Stimulated activated CD8-positive, alpha-beta memory T cell treated with anti-CD3 and anti-CD28 coated beads, Interleukin-2, amount 100 ng/mL, for 48 hours (primary cell): ENCODE measurements at regions not wholly inside any gene's neighbourhood (a gene's known extent, or its start where the extent isn't known, plus 50 kb on each side); places are given as distances from the start of the nearest gene placed in this dataset.
"Not testable (repeated sequence)": the region's sequence is repeated elsewhere in the genome, so short reads cannot be mapped to it uniquely, and the experiment has no call there.

ENCODE experiments used
- DNase-seq, 2 donors: peaks; one replicate each; pipeline ENCODE4 v3.0.0-alpha.2; 2020; ENCODE audit warnings: low read depth in 2 of 2

DNA sequence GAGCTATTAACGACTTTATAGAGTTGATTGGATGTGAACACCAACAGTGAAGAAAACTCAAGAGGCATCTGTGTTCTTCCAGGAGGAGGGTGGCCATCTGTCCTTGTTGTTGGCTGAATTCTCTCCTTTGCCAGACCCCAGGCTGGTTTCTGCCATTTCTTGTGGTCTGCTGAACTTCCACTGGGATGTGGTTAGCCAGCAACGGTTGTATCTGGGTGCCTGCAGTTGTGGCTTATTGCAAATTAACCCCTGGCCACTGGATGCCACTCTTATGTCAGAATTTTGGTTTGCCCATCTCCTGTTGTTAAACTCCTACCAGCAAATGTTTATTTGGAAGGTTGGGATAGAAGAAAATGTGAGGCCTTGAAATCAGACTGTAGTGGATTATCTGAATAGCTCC is 163.6 kb upstream of the TBC1D5 start:
- DNase-seq, result no peak

- DNase-seq, result no peak
Observed at GRCh38 chr3:17901893-17902292, 159.5 kb upstream of the TBC1D5 start.

DNA sequence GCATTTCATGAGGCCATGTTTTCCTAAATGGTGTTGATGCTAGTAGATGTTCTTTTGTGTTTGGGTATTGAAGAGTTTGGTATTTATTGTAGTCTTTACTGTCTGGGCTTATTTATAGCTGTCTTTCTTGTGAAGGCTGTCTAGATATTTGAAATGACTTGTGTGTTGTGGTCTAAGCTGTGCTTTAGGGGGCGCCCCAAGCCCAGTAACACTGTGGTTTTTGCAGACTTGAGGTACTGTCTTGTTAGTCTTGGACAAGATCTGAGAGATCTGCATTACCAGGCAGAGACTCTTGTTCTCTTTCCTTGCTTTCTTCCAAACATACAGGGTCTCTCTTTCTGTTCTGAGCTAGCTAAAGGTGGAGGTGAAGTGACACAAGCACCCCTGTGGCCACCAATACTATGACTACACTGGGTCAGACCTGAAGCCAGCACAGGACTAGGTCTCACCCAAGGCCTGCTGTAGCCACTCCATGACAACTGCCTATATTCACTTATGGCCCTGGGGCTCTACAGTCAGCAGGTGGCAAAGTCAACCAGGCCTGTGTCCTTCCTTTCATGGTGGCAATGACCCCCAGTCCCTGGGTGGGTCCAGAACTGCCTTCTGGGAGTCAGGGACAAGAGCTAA is 152.1 kb upstream of the TBC1D5 start:
- DNase-seq, result peak in 1 of 2 donors; percentile 14

DNA sequence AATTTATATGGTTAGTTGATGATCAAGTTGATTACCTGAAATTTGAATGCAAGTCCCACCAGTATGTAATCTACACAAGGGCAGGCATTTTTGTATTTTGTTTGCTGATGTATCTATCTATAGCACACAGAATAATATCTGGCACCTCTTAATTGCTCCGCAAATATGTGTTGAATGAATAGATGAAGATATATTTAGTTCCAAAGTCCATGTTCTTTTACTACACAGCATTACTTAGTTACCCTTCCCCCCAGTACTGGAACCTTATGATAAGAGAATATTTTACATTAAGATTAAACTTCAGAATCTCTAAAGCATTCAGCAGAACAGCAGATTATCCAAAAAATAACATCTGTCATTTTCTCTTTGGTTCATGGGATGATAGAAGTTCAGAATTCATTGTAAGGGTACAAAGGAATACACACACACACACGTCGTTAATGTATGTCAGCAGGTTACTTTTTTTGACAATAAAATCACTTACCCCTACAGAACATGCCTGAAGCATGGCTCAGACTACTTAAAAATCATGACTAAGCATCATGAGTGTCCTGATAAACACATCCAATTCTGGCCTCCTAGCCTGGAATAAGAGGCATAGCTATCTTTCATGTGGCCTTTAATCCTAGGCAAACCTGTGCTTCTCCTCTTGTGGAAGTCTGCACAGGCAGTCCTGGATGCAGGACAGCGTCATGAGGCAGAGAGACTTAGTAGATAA is 148.9 kb upstream of the TBC1D5 start:
- DNase-seq, result no peak

DNA sequence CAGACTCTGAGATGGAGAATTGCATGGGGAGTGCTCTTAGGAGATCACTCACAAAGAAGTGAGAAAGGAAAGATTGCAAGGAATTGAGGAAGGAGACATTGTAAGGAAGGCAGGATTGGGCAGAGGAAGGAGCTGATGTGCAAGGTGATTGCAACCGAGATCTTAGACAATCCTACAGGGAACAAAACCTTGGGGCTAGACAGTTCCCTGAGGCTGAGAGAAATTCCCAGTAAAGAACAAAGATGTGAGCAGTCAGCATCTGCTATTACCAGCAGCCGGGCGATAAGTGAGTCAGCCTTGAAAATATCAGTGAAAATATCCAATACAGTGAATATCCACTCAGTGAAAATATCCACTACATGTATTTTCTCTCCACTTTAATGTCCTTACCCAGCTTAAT is 143.6 kb upstream of the TBC1D5 start:
- no peak for DNase-seq

DNA sequence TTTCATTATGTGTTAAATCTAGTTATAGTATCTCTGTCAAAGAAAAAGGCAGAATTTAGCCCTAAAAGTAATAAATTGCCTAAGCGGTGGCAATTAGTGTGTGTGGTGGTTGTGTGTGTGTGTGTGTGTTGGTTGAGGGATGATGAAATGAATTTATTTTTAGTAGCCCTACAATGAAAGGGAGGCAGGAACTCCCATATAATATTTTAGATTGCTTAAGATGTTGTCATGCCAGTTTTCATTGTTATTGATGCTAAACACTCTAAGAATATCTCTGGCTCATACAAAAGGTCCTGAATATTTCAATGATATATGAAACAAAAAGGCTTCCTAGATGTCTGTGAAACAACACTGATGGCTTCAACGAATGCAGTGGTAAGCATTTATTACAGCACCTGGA is 140.6 kb upstream of the TBC1D5 start:
- DNase-seq, result no peak

GRCh38 chr3:17877299-17877698 is 134.9 kb upstream of the TBC1D5 start:
- no peak for DNase-seq

DNA sequence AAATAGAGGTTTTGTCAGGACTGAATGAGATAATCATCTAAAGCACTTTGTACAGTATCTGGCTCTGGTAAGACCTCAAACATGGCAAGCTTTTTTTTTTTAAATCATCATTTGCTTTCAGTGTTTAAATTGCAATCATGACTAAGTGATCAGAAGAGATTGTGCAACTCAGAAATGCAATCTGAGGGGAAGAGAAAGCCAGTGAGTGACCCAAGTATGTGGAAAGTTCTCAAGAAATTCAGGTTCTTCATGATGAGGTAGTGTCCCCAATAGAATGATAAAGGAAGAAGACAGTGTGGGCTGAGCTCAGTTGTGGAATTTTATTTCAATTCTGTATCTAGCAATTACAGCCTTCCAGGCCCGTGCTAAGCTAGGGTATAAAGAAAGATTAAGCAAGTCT is 132.2 kb upstream of the TBC1D5 start:
- DNase-seq, result no peak

DNA sequence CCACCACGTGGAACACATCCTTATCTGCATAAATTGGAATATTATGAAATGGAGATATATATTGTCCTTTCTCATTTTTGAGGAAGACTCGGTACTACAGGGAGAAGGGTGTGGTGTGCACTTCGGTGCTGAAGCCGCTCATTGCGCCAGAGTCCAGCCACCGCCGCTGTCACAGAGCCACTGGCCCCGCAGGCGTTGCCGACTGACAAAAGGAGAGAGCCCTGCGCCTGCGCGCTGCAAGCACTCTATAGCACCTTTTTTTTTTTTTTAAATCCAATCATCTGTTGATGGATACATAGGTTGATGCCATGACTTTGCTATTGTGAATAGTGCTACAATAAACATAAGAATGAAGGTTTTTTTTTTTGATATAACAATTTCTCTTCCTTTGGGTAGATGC is 130.0 kb upstream of the TBC1D5 start:
- DNase-seq, result no peak

- no peak for DNase-seq
Observed at GRCh38 chr3:17865631-17866030, 123.2 kb upstream of the TBC1D5 start.

- DNase-seq, result no peak
Observed at GRCh38 chr3:17861476-17861875, 119.0 kb upstream of the TBC1D5 start.

DNA sequence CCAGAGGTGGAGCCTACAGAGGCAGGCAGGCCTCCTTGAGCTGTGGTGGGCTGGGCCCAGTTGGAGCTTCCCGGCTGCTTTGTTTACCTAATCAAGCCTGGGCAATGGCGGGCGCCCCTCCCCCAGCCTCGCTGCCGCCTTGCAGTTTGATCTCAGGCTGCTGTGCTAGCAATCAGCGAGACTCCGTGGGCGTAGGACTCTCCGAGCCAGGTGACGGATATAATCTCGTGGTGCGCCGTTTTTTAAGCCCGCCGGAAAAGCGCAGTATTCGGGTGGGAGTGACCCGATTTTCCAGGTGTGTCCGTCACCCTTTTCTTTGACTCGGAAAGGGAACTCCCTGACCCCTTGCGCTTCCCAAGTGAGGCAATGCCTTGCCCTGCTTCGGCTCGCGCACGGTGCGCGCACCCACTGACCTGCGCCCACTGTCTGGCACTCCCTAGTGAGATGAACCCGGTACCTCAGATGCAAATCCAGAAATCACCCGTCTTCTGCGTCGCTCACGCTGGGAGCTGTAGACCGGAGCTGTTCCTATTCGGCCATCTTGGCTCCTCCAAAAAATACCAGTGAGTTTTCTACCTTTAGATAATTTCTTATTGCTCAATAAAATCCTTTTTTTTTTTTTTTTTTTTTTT is 118.5 kb upstream of the TBC1D5 start:
- not testable (repeated sequence) for DNase-seq

- DNase-seq, result no peak
Observed at GRCh38 chr3:17852217-17852616, 109.8 kb upstream of the TBC1D5 start.

DNA sequence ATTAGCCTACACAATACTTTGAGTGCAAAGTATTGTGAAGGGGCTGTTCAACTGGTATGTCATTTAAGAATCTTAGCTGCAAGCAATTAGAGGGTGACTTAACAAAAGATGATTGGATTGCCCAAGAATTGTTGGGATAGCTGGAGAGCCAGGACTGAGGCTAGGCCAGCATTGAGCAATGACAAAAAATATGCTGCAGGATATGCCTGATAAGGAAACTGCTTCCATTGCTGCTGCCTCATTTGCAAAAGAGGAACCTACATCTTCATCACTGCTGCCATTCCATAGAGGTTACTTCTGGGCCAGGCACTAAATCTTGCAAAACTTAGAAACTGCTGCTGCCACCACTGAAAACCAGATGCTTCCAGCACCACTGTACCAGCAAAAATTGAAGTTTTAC is 108.0 kb upstream of the TBC1D5 start:
- no peak for DNase-seq

DNA sequence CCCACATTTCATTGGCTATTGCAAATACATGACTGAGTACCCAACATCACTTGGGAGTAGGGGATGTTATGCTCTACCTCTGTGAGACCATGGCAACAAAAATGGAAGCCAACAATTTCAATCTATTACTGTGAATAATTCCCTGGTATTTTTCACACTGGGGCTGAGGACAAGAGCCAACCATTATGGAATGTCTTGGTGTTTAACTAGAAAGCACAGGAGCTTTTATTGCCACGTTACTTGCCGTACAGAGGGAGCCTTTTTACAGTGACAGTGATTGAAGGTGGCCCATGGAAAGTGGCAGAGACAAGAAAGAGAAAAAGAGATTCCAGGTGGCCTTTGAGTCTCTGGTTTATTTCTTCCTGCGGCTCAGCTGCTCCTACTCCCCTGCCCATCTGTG is 105.7 kb upstream of the TBC1D5 start:
- no peak for DNase-seq

- no peak for DNase-seq
Observed at GRCh38 chr3:17847156-17847555, 104.7 kb upstream of the TBC1D5 start.

- DNase-seq, result no peak
Observed at GRCh38 chr3:17846466-17846865, 104.0 kb upstream of the TBC1D5 start.

DNA sequence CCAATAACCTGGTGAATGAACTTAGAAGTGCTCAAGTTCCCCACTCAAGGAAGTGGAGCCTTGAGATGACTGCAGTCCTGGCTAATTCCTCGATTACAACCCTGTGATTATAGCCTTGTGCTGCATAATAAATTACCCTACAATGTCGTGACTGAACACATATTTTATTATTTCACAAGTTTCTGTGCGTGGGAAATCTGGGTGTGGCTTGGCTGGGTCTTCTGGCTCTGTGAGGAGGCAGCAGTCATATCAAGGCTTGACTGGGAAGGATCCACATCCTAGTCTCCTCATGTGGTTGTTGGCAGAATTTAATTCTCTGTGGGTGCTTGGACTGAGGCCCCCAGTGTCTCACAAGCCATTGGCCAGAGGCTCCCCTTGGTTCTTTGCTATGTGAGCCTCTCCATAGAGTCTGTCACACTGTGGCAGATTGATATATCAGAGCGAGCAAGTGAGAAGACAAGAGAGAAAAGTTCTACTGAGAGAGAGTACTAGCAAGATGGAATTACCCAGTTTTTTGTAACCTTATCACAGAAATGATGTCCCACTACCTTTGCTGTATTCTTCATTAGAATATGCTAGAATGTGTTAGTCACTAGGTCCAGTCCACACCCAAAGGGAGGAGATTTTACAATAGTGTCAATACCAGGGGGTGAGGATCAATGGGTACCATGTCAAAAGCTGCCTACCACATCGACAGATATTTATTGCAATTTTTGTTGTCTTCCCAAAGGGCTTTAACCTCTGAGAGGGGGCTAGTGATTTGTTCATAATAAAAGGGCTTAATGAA is 102.8 kb upstream of the TBC1D5 start:
- no peak for DNase-seq

DNA sequence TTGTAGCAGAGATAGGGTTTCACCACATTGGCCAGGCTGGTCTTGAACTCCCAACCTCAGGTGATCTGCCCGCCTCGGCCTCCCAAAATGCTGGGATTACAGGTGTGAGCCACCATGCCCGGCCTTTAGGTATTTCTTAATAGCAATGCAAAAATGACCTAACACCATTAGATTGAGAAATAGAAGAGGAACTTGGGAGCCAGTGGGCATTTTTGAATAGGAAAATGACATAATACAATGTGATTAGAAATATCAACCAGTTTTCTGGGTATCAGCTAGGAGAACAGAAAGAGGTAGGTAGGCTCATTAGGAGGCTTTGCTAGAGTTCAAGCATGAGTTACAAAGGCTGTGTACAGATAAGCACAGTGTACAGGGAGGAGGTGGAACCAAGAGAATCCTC is 101.8 kb upstream of the TBC1D5 start:
- DNase-seq, result no peak

DNA sequence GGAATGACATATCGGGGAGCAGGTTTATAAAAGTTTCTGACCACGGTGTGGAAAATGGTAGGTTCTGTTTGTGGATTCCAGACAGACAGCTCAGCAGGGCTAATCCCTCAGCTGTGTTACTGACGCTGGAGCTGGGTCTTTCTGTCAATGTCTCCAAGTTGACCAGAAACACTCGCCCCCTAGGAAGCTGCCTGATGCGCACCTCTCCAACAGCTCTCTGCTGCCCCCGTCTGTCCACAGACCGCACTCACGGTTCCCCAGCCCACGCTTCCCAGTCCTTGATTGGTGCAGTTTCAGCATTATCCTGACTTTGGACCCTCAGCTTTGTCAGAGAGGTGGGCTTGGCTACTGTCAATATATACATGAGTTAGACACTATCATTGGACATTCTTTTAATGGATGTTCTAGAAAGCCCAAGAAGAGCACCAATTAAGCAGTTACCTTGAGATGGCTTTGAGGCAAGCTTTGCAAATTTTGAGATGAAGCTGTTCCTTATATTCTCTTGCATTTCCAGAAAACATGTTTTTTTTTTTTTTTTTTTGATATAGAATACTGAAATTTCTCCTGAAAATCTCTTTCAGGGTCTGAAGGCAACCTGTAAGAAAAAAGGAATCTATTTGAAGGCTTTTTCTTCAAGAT is 98.9 kb upstream of the TBC1D5 start:
- peak; percentile 64 to 69 for DNase-seq

DNA sequence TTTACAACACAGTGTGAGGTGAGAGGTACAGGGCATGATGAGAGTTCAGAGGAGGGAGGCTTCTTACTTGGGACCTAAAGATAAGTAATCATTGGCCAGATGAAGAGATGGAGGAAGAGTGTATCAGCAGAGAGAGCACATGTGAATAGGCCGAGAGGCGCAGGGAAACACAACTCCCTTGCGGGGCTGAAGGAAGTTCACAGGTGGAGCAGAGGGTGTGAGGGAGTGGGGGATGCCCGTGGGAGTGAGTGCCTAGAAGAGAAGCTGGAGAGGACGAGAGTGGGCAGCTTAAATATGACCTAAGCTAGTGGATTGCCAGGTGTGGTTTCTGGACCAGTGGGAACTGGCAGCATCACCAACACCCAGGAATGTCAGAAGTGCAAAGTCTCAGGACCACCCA is 98.2 kb upstream of the TBC1D5 start:
- DNase-seq, result no peak

DNA sequence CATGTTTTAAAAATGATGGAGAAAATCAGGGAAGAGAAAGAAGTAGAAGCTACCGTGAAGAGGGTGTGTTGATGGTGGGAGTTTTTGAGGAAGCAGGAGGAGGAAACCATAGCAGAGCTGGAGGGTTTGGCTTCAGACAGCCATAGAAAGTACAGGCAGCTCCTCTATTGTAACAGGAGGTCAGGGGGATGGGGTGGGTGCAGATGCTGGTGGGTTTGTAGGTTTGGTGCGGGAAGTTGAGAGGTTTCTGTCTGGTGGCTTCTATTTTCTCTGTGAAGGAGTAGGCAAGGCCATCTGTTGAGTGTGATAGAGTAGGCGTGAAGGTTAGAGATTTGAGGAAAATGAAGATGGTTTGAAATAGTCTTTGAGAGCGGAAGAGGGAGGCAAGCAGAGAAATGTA is 97.7 kb upstream of the TBC1D5 start:
- no peak for DNase-seq
